Activated CD8-positive, alpha-beta memory T cell treated with anti-CD3 and anti-CD28 coated beads for 24 hours (primary cell): ENCODE measurements at regions not wholly inside any gene's neighbourhood (a gene's known extent, or its start where the extent isn't known, plus 50 kb on each side); places are given as distances from the start of the nearest gene placed in this dataset.

Experiments used
- DNase-seq: peaks from one replicate; pipeline ENCODE4 v3.0.0-alpha.2; 2020

GRCh38 chr10:113219446-113219845 is 269.4 kb downstream of the TCF7L2 start:
- DNase-seq, result no peak

GRCh38 chr10:113221756-113222168 is 271.7 kb downstream of the TCF7L2 start:
- DNase-seq, result no peak

- DNase-seq, result no peak
These were observed 272.2 kb downstream of the TCF7L2 start for GRCh38 chr10:113222207-113222606.

GRCh38 chr10:113225364-113225763 is 275.3 kb downstream of the TCF7L2 start:
- no peak for DNase-seq

GRCh38 chr10:113225903-113226302 is 275.9 kb downstream of the TCF7L2 start:
- DNase-seq, result no peak

GRCh38 chr10:113226399-113226798 is 276.4 kb downstream of the TCF7L2 start:
- DNase-seq, result no peak

- no peak for DNase-seq
These were observed 276.9 kb downstream of the TCF7L2 start for GRCh38 chr10:113226831-113227445.

GRCh38 chr10:113228530-113228929 is 278.5 kb downstream of the TCF7L2 start:
- no peak for DNase-seq

- no peak for DNase-seq
These were observed 280.1 kb downstream of the TCF7L2 start for GRCh38 chr10:113230011-113230610.

GRCh38 chr10:113232928-113233511 is 283.0 kb downstream of the TCF7L2 start:
- no peak for DNase-seq

- DNase-seq, result no peak
These were observed 284.4 kb downstream of the TCF7L2 start for GRCh38 chr10:113234481-113234880.

GRCh38 chr10:113235508-113235907 is 285.5 kb downstream of the TCF7L2 start:
- DNase-seq, result no peak

- DNase-seq, result no peak
These were observed 287.0 kb downstream of the TCF7L2 start for GRCh38 chr10:113236998-113237397.

- no peak for DNase-seq
These were observed 289.7 kb downstream of the TCF7L2 start for GRCh38 chr10:113239566-113240350.

- DNase-seq, result no peak
These were observed 290.7 kb downstream of the TCF7L2 start for GRCh38 chr10:113240736-113241135.

GRCh38 chr10:113241599-113242360 is 291.7 kb downstream of the TCF7L2 start:
- no peak for DNase-seq

GRCh38 chr10:113243311-113243710 is 293.3 kb downstream of the TCF7L2 start:
- no peak for DNase-seq

GRCh38 chr10:113244750-113245149 is 294.7 kb downstream of the TCF7L2 start:
- no peak for DNase-seq

- DNase-seq, result no peak
These were observed 295.2 kb downstream of the TCF7L2 start for GRCh38 chr10:113245286-113245685.

- no peak for DNase-seq
These were observed 297.0 kb downstream of the TCF7L2 start for GRCh38 chr10:113247050-113247449.

- no peak for DNase-seq
These were observed 299.9 kb upstream of the HABP2 start for GRCh38 chr10:113252650-113253618.
